GM12878 (cell line): ENCODE measurements at regions not wholly inside any gene's neighbourhood (a gene's known extent, or its start where the extent isn't known, plus 50 kb on each side); places are given as distances from the start of the nearest gene placed in this dataset.

Experiments
- ATAC-seq: fragments of 200-7000 bp; cut with Tn5 transposase; 3 replicates; pipeline ENCODE4 v1.9.1; 2020; ENCODE audit warnings: mild to moderate bottlenecking, moderate library complexity
- BruUV-seq: library from RNA; stranded (reverse); fragments of 400-500 nt; replicated peaks from 2 replicates; lab custom pipeline; 2021; lab: Mats Ljungman, UMichigan
- CTCF ChIA-PET: fragments of 300-600 bp; sonication (Branson Sonifier 250); formaldehyde crosslinking; extraction: SDS; loops from one replicate; lab custom pipeline; 2021; ENCODE audit warnings: inconsistent platforms; lab: Yijun Ruan, JAX
- POLR2A ChIA-PET: fragments of 350-600 bp; formaldehyde crosslinking; extraction: SDS; loops from one replicate; lab custom pipeline; 2021; ENCODE audit warnings: inconsistent platforms; lab: Charles Lee
- RAD21 ChIA-PET: fragments of 300-600 bp; sonication (Branson Sonifier 250); formaldehyde crosslinking; loops from one replicate; lab custom pipeline; 2023; ENCODE audit warnings: antibody characterized with exemption; ENCODE audit not compliant: unreplicated experiment; lab: Charles Lee
- SMC1A ChIA-PET: fragments of 300-600 bp; sonication (Branson Sonifier 250); formaldehyde crosslinking; loops from one replicate; lab custom pipeline; 2023; ENCODE audit not compliant: unreplicated experiment, uncharacterized antibody; lab: Charles Lee
- DNase-seq: peaks from one replicate; pipeline ENCODE4 v3.0.0-alpha.2; 2011; ENCODE audit warnings: low read depth, low spot score
- FAIRE-seq: peaks from 3 replicates; lab custom pipeline; 2011; peaks lifted over from hg19 to GRCh38; lab: Jason Lieb, UNC
- H2AFZ ChIP-seq: 2 replicates; pipeline ENCODE4 v1.6.0; 2011; ENCODE audit warnings: low read depth, low read length, control low read depth; ENCODE audit not compliant: control insufficient read depth
- H3K27ac ChIP-seq: 2 replicates; pipeline ENCODE4 v1.5.1; 2011; ENCODE audit warnings: control low read depth; ENCODE audit not compliant: control insufficient read depth, insufficient read depth
- H3K27me3 ChIP-seq, 2 experiments: replicated peaks in 1 of 2; 2 replicates each; pipeline versions ENCODE4 v1.6.0 to v1.6.1; 2011; ENCODE audit warnings: low read length in 1 of 2; ENCODE audit not compliant: control insufficient read depth in 2 of 2, insufficient read depth in 2 of 2
- H3K36me3 ChIP-seq, 2 experiments: 2 replicates each; pipeline ENCODE4 v1.5.1; 2011; ENCODE audit warnings: low read length in 1 of 2; ENCODE audit not compliant: control insufficient read depth in 2 of 2, insufficient read depth in 2 of 2
- H3K4me1 ChIP-seq: 2 replicates; pipeline ENCODE4 v1.6.1; 2011; ENCODE audit warnings: mild to moderate bottlenecking, low read length, moderate library complexity, mixed read lengths; ENCODE audit not compliant: control insufficient read depth, insufficient read depth
- H3K4me2 ChIP-seq: 2 replicates; pipeline ENCODE4 v1.6.0; 2011; ENCODE audit warnings: control low read depth; ENCODE audit not compliant: control insufficient read depth, insufficient read depth
- H3K4me3 ChIP-seq: fragments of 200-600 bp; sonication (generic); 2 replicates; pipeline ENCODE4 v1.5.1; 2016
- H3K79me2 ChIP-seq: 2 replicates; pipeline ENCODE4 v1.6.0; 2011; ENCODE audit warnings: low read length; ENCODE audit not compliant: control insufficient read depth, insufficient read depth
- H3K9ac ChIP-seq: 2 replicates; pipeline ENCODE4 v1.8.0; 2011; ENCODE audit warnings: low read length, control low read depth, mixed read lengths; ENCODE audit not compliant: control insufficient read depth, insufficient read depth
- H3K9me3 ChIP-seq: replicated peaks from 3 replicates; pipeline ENCODE4 v1.5.1; 2011; ENCODE audit warnings: mild to moderate bottlenecking, low read length; ENCODE audit not compliant: control insufficient read depth, insufficient read depth
- H4K20me1 ChIP-seq: 2 replicates; pipeline ENCODE4 v1.6.0; 2011; ENCODE audit not compliant: control insufficient read depth, insufficient read depth
- ASH2L ChIP-seq: fragments of 300-600, 200-600 bp; sonication (generic); IDR thresholded peaks from 2 replicates; pipeline ENCODE4 v1.6.1; 2017; ENCODE audit warnings: low read depth, mild to moderate bottlenecking, borderline replicate concordance
- BCL11A ChIP-seq: IDR thresholded peaks from 2 replicates; pipeline ENCODE4 v1.6.1; 2011; ENCODE audit warnings: low read depth, low read length
- BHLHE40 ChIP-seq, 2 experiments: fragments of 450-650 bp in 1 of 2; IDR thresholded peaks; 2 replicates each; pipeline ENCODE4 v1.6.1; 2011 to 2017; ENCODE audit warnings: low read depth in 2 of 2, borderline replicate concordance in 1 of 2, improper control_type of control experiment in 1 of 2, low read length in 1 of 2, mild to moderate bottlenecking in 1 of 2
- CBFB ChIP-seq: IDR thresholded peaks from 2 replicates; pipeline ENCODE4 v1.6.1; 2016; ENCODE audit warnings: antibody characterized with exemption, low read depth
- CREB1 ChIP-seq: IDR thresholded peaks from 2 replicates; pipeline ENCODE4 v1.6.1; 2012; ENCODE audit warnings: low read depth, mild to moderate bottlenecking, inconsistent platforms
- HDGF ChIP-seq: fragments of 450-650 bp; IDR thresholded peaks from 2 replicates; pipeline ENCODE4 v1.6.1; 2016; ENCODE audit warnings: antibody characterized with exemption
- KDM1A ChIP-seq: fragments of 200-600 bp; sonication (generic); IDR thresholded peaks from 2 replicates; pipeline ENCODE4 v1.6.1; 2016; ENCODE audit warnings: borderline replicate concordance
- MEF2A ChIP-seq: IDR thresholded peaks from 2 replicates; pipeline ENCODE4 v1.6.1; 2011; ENCODE audit warnings: low read depth, mild to moderate bottlenecking, low read length, moderate library complexity; ENCODE audit not compliant: insufficient read depth
- MLLT1 ChIP-seq: fragments of 450-650 bp; IDR thresholded peaks from 2 replicates; pipeline ENCODE4 v1.6.1; 2016; ENCODE audit warnings: mild to moderate bottlenecking
- MTA2 ChIP-seq: fragments of 450-650 bp; IDR thresholded peaks from 2 replicates; pipeline ENCODE4 v1.6.1; 2016; ENCODE audit warnings: low read depth, mild to moderate bottlenecking, moderate library complexity
- NBN ChIP-seq: fragments of 450-650 bp; IDR thresholded peaks from 2 replicates; pipeline ENCODE4 v1.6.1; 2016
- RELA ChIP-seq: fragments of 450-650 bp; IDR thresholded peaks from 2 replicates; pipeline ENCODE4 v1.8.0; 2014; ENCODE audit warnings: borderline replicate concordance; ENCODE audit not compliant: partially characterized antibody
- SREBF1 ChIP-seq: IDR thresholded peaks from 2 replicates; pipeline ENCODE4 v1.6.1; 2012; ENCODE audit warnings: mild to moderate bottlenecking, low read length
- SRF ChIP-seq, 2 experiments: IDR thresholded peaks; 2 replicates each; pipeline ENCODE4 v1.6.1; 2011; ENCODE audit warnings: low read depth in 2 of 2, low read length in 2 of 2, mild to moderate bottlenecking in 1 of 2, moderate library complexity in 1 of 2
- ZNF274 ChIP-seq: IDR thresholded peaks from one replicate; pipeline ENCODE4 v1.8.0; 2011; ENCODE audit not compliant: insufficient read length, insufficient read depth
- ZNF384 ChIP-seq: IDR thresholded peaks from 2 replicates; pipeline ENCODE4 v1.6.1; 2012; ENCODE audit warnings: low read depth, mild to moderate bottlenecking, low read length, improper control_type of control experiment, borderline replicate concordance
- whole genome bisulfite sequencing: methylation state at CpG from one replicate; pipeline ENCODE4 v1.1.6; 2016; ENCODE audit warnings: low lambda C conversion rate; ENCODE audit not compliant: insufficient replicate concordance, insufficient coverage; ENCODE audit errors: missing lambda C conversion rate; 5-methylcytosine and 5-hydroxymethylcytosine counted together
- in situ Hi-C: fragments of 300-500 bp; cut with MboI; formaldehyde crosslinking; loops from 9 replicates; pipeline ENCODE4 v1.14.3; 2018; ENCODE audit warnings: mixed read lengths
- intact Hi-C: fragments of 100-400 bp; cut with micrococcal nuclease; formaldehyde crosslinking; loops from one replicate; pipeline ENCODE4 v1.14.2; 2022; ENCODE audit not compliant: unreplicated experiment
- TF ChIP-seq, protein P1 (sequence below): IDR thresholded peaks from 2 replicates; pipeline ENCODE4 v1.6.1; 2012; ENCODE audit warnings: low read depth, low read length, improper control_type of control experiment

- Histone ChIP-seq H2AFZ (no peak overlapping the region), H3K27me3 (no peaks in the 10 kb centered on the region), H3K4me2 (no peak overlapping the region), H3K9ac (no peak overlapping the region), H3K36me3 (no peaks in the 10 kb centered on the region), H3K9me3 (no peaks in the 10 kb centered on the region), H3K79me2 (no peaks in the 10 kb centered on the region), H4K20me1 (no peaks in the 10 kb centered on the region), H3K27ac (no peak overlapping the region), H3K4me3 (no peak overlapping the region), H3K4me1 (no peaks in the 10 kb centered on the region)
- no TSS peak for BruUV-seq
- 14% methylated on average over 1 of the region's 1 CpG for WGBS
- ChIA-PET POLR2A (no interaction called here), RAD21 (no interaction called here), CTCF (no interaction called here), SMC1A (no interaction called here)
- FAIRE-seq (no peak), DNase-seq (no peak), ATAC-seq (no peak)
- in situ Hi-C loops: no loop called here
- intact Hi-C loops: no loop called here
- TF ChIP-seq BHLHE40 (IDR thresholded peaks at IDR 0.05; ENCODE audit: borderline replicate concordance in 1 of 2, low read depth in 2 of 2, low read length in 1 of 2) (no peak), RELA (no peak), MTA2 (no peak), CBFB (no peak), SREBF1 (no peak)
Observed at GRCh38 chr2:228268756-228269155, 87.3 kb upstream of the SPHKAP start.

GRCh38 chr2:228268301-228268700 is 86.8 kb upstream of the SPHKAP start:
- in situ Hi-C loops: no loop called here
- TF ChIP-seq BCL11A (no peak), ZNF274 (no peak), CREB1 (no peak), SRF (IDR thresholded peaks at IDR 0.05; ENCODE audit: low read depth in 2 of 2, low read length in 2 of 2) (no peak), HDGF (no peak), MEF2A (no peak), ZNF384 (no peak), KDM1A (no peak), MLLT1 (no peak), ASH2L (no peak), NBN (no peak)
- TF ChIP-seq, protein P1, sequence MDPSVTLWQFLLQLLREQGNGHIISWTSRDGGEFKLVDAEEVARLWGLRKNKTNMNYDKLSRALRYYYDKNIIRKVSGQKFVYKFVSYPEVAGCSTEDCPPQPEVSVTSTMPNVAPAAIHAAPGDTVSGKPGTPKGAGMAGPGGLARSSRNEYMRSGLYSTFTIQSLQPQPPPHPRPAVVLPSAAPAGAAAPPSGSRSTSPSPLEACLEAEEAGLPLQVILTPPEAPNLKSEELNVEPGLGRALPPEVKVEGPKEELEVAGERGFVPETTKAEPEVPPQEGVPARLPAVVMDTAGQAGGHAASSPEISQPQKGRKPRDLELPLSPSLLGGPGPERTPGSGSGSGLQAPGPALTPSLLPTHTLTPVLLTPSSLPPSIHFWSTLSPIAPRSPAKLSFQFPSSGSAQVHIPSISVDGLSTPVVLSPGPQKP: no peak

More at GRCh38 chr2:228268301-228268700, 86.8 kb upstream of the SPHKAP start:
- ATAC-seq: no peak
- RAD21 ChIA-PET: no interaction called here
- POLR2A ChIA-PET: no interaction called here
- intact Hi-C loops: no loop called here
- no peaks in the 10 kb centered on the region for H3K36me3 ChIP-seq
- H3K27ac ChIP-seq: no peak overlapping the region
- no peaks in the 10 kb centered on the region for H3K27me3 ChIP-seq
- no TSS peak for BruUV-seq
- no peak for FAIRE-seq
- H2AFZ ChIP-seq: no peak overlapping the region
- no peak overlapping the region for H3K4me2 ChIP-seq
- 21% methylated on average over 2 of the region's 2 CpGs for WGBS
- CTCF ChIA-PET: no interaction called here
- no peak overlapping the region for H3K9ac ChIP-seq
- no peaks in the 10 kb centered on the region for H3K79me2 ChIP-seq
- SMC1A ChIA-PET: interaction anchor here (1.3 kb wide), 1 partner anchor 12 kb away, joined by 6 read pairs; no protein-coding TSS in a partner anchor
- H3K9me3 ChIP-seq: no peaks in the 10 kb centered on the region
- H3K4me3 ChIP-seq: no peak overlapping the region
- no peaks in the 10 kb centered on the region for H3K4me1 ChIP-seq
- DNase-seq: no peak
- no peaks in the 10 kb centered on the region for H4K20me1 ChIP-seq
